GM21723 (cell line): ENCODE measurements at regions not wholly inside any gene's neighbourhood (a gene's known extent, or its start where the extent isn't known, plus 50 kb on each side); places are given as distances from the start of the nearest gene placed in this dataset.

ENCODE experiments used
- ATAC-seq: cut with Tn5 transposase; IDR thresholded peaks from one replicate; pipeline ENCODE4 v1.9.1; 2021; ENCODE audit warnings: mild to moderate bottlenecking, moderate library complexity; ENCODE audit not compliant: unreplicated experiment

DNA sequence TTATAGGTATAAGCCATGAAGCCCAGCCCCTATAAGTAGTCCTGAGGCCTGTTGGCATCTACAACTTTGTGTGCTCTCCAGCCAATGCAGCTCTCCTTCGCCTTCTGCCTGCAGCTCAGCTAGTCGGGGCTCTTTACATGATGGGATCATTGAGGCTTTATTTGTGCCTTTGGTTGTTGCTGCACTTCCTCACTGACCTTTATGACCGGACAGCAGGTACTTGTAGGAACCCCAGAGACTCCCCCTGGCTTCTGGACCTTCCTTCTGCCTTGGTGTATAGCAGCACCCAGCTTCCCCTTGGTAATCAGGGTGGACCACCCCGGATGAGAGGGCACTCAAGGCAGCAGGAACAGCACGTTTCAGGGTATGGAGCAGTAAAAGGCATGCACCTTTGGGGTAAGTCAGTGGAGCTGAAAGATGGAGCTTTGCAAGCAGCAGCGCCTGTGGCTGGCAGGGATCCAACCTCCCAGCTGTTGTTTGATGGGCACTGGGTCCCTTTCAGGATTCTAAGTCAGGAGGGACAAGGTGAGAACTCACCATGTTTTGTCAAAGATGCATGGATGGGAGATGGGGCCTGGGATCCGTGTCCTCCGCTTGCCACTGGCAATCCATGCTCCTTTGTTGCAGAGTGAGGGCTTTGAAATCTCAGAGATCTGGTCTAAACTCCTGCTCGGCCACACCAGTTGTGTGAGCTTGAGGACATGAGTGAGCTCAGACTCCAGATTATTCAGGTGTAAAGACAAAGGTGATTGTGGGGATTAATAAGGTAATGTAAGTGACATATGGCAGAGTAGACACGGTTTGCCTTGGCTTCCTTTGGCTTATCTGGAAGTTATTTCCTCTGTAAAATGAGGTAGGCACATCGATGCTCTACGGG lies 65.1 kb upstream of the KLF13 start:
- no peak for ATAC-seq

DNA sequence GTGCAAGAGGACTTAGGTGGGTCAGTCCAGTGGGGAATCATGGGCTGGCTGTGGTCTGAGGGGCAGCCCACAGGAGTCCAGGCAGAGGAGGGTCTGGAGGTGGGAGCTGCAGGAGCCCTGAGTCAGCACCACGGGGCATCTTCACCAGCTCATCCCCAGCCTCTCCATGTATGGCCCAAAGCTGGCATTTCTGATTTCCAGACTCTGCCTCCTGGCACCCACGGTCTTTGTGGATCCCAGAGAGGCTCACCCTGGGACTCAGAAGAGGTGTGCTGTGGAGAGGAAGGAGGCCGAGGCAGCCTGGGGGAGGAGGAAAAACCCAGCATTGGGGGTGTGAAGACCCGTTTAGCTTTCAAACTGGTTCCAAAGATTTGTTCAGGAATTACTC lies 64.5 kb upstream of the KLF13 start:
- no peak for ATAC-seq

DNA sequence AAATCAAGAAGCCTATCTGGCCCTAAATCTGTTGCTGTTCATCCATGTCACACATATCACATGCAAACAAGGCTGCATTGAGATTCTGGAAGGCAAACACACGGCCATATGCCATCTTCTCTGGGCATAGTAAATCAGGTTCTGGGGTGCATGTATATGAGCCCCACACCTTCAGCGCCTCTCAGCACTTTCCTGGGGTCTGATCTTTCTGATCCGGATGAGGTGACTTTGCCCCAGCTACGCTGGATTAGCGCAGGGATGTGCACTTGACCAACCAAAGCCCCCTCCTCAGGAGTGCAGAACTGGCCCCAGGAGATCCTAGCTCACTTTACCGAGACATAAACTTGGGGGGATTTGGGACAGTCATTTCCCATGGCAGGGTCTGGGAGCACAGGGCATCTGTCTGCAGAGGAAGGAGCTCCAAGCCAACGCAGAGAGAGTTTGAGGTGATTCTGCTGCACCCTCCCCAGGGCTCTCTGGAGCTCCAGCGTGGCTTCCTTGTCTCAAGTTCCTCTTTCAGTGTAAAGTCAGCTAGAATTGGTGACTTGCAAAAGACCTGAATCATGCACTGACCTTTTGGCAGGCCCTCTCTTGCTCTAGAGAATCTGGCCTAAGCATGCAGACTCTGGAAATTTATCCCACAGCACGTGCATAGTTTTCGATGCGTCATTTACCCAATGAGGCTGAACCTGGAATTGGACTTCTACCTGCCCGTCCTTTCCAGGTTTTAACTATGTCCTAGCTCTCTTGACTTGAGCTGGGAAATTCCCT lies 63.5 kb upstream of the KLF13 start:
- ATAC-seq, result peak; percentile 38

DNA sequence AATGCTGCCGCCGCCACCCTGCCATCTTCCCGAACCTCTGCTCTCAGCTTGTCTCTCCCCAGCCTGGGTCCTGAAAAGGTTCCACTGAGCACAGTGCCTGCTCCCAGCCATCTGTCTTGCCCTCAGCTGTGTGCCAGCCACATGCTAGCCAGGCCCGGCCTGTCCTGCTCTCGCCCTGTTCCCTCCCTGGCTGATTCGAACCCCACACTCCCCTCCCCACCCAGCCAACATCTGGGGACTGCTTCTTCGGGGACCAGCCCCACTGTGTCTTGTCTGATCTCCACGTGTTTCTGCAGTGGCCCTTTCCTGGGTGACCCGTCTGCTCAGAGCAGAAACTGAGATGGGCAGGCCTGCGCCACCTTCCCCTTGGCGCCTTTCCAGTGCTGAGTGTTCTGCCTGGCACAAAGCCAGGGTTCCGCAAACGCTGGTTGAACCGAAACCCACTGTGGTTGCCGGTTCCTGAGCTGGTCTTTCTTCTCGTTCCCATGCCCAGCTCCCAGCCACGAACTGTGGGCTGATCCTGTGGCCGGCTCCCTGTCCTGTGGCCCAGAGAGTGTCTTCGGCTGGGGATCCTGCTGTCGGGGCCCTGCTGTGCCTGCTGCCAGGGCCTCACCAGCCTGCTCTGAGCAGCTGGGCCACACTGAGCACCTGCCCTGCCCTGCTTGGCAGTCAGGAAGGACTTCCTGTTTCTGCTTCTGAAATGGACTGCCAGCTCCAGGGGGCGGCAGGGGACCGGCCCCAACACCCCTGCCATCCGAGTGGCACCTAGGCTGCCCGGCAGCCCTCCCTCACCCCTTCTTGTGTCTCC lies 62.7 kb upstream of the KLF13 start:
- ATAC-seq, result no peak

DNA sequence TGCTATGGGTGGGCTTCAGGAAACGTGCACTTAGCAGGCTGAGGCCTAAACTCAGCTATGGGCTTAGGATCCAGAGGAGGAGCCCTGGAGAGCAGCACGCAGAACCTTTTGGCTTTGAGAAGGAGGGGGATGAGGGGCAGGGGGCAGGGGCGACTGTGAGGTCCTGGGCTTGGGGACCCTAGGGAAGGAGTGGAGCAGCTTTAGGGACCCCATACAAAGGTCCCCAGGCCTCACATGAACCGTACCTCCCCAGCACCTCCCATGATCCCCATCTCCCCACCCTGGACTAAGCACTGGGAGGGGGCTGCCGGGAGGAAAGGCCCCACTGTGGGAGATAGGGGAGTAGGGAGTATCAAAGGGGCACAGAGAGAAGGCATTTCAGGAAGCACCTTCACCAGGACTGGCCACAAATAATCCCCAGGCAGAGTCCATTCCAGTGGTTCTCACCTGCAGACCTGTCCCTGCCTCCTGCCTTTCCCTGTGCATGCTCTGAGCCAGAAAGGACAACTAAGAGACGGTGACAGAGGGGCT lies 62.0 kb upstream of the KLF13 start:
- ATAC-seq, result no peak

DNA sequence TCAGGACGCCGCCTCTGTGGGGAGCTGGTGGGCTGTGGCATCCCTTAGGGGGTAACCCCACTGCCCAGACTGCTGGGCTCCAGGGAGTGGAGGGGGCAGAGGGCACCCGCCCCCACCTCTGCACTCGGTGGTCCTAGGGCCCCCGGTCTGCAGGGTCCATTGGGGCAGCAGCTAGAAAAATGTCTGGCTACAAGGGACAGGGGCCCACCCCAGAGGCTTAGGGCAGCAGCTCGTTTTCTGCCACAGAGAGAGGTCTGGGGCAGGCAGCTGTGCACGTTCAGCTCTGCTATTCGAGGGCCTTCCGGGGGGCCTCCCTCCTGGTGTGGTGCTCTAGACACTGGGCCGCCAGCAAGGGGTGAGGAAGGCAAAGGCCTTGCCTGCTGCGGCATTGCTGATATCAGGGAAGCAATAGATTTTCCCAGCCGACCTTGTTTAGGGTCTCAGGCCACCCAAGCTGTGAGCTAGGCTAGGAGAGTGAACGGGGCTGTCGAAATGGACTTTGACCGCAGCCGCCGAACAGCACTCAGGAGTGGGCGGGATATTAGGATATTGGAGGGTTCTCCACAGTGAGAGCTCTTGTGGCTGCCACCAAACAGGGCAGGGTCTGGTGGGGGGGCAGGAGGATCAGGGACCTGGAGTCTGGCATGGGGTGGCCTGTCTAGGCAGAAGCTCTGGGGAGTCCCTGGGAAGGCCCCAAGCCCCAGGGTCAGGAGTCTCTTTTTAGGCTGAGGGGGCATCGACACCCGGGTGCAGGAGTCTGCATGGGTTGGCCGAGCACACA lies 61.4 kb upstream of the KLF13 start:
- peak; percentile 3 for ATAC-seq

DNA sequence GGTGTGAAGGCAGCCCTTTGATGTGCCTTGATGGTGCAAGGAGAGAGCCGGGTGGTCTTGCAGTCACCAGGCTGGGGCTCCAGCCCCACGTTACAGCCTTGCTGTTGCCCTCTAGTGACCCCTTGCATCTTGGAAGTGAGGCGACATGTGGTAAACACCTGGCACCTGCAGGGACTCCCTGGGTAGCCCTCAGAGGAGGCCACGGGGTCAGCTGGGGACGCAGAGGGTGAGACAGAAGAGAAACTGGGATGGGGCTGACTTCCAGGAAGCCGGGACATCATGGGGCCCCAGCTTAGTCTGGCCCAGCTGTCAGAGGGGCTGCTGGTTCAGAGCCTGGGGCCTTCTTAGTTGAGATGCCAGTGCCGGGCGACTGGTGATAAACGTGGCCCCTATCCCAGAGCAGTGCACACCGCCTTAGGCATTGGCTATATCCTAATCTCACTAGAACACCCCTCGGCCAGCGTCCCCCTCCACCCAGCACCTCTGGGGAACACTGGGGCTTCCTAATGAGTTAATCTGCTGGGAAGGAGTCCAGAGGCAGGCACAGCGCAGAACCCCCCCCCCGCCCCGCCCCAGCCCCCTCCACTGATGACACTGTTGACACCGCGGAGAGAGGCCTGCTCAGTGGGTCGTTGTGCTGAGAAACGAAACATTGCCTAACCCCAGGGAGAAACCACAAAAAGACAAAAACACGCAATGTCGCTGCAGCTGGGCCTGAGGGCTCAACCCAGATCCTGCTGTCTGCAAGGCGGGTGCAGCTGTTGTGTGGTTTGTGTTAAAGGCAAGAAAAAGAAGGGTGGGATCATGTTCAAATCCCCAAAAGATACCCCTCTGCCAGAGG lies 60.5 kb upstream of the KLF13 start:
- ATAC-seq, result peak; percentile 53

DNA sequence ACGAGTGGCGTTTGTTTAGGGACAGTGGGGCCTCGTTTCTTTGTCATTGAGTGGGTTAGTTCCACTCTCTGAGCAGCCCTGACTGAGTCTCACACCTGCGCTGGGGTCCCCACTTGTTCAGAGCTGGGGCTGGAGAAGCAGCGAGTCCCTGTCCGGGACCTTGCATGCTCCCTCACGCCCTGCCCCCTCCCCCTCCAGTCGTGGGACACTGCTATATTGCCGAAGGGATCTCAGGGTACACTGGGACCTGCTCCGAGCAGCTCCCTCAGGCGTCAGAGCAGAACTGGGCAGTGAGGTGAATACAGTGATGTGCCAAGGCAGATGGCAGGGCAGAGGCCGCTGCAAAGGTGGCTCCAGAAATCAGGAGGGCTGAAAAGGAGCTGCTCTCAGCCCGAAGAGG lies 59.9 kb upstream of the KLF13 start:
- ATAC-seq, result peak; percentile 14

DNA sequence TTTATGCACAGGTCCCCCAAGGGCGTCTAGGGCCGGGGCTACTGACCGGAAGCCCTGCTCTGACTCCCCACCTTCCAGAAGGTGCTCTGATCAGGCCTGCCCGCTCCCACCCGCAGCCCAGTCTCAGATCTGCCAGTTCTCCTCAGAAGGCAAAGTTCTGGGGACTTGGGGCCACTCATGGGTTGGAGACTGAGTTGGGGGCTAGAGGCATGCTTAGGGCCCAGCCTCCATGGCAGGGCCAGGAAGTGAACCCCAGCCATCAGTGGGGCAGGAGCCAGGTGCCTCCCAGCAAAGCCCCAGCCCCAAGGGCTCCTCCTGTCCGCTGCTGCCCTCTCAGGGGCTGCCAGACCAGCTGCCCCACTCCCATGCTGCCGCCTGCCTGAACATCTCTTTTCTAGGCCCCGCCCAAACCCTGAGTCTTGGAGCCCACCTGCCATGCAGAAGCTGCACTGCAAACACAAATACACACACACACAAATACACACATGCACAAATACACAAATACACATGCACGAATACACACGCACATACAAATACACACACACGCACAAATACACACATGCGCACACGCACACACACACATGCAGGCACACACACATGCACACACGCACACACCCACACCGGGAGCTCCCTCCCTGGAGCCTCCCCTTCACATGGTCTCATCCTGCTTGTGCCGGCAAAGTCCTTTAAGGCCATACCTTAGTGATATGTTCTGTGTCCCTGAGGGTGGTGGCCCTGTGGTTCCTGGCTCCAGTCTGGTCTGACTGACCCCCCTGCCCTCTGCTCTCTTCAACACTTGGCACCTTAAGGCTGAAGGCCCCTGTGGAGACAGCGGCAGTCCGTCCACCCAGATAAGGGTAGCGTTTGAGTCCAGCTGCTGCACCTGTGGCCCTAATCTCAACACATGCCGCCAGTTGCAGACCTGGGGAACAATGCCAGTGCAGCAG lies 59.2 kb upstream of the KLF13 start:
- no peak for ATAC-seq

DNA sequence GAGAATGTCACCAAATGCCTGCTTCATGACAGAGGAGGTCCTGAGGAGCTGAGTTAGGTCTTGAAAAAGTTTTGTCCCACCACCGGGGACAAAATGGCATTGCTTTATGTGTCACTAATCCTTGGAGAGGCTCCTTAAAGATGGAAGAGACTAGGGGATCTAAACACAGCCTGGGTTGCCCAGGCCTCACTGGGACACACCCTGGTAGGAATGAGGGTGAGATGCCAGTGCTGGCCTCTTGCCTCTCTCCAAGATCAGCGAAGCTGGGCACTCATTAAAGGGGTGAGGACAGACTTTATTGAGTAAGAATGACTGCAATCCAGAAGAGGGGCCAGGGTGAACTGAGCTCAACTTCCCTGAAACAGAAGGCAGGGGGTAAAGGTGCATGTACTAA lies 58.5 kb upstream of the KLF13 start:
- no peak for ATAC-seq

DNA sequence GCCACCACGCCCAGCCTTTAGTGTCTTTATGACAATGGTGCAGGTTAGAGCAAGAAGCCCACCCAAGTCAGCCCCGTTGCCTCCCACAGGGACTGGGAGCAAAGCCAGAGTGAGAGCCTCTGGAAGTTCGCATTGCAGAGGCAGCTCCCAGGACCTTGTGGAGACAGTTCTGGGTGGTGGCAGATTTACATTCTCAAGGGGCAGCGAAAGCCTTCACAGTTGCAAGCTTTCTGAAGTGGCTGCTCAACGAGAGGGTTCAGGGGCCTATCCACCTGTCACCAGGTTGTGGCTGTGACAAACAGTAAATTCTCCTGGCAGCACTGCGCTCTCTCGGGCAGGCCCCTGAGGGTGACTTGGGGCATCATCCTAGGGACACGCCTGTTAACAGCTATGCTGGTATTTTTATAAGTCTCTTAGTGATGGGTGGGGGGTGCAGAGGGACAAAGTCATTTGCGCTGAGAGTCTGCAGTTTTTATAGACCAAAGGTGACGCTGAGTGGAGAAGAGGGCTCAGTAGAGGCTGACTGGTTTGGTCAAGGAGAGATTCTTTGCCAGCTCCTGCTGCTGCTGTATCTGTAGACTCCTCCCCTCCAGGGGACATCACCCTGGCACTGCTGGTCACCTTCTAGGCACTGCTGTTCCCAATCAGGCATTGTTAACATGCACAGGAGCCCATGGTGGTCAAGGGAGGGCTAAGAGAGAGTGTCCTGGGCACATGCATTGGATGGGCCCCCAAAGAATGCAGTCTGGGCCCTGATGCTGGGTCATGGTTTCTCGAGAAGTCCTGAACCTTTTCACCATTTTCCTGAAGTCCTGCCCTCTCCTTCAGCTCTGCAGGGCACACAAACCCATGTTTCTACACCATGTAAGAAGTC lies 57.5 kb upstream of the KLF13 start:
- no peak for ATAC-seq

DNA sequence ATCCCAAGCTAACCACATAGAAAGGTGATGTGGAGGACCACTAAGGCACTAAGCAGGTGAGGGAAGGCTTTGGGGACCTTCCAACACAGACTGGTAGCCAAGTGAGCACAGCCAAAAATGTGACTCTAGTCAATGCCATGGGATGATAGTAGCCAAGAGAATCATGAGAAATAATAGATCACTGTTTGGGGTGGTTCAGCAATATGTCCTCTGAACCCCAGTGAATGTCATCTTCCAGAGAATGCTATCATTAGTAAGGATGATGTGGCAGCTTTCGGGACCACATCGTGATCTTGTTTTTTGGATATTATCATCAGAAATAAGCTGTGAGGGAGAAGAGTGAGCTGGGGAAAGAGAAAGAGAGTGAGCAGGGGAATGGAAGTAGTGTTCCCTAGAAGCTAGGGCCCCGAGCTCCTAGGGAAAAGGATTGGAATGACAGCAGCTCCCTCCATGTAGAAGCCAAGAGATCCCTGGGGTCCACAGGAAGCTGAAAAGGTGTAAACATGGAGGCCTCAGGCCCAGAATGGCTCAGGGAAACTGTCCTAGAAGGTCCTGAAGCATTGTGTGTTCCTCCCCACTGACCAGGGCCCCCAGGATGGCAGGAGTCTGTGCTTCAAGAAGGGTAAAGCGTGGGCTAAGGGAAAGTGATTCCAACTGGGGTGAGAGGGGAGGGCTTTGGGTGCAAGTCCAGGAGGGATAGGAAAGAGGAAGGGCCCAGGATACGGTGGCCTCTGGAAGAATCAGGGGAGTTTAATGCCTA lies 56.6 kb upstream of the KLF13 start:
- ATAC-seq, result no peak

DNA sequence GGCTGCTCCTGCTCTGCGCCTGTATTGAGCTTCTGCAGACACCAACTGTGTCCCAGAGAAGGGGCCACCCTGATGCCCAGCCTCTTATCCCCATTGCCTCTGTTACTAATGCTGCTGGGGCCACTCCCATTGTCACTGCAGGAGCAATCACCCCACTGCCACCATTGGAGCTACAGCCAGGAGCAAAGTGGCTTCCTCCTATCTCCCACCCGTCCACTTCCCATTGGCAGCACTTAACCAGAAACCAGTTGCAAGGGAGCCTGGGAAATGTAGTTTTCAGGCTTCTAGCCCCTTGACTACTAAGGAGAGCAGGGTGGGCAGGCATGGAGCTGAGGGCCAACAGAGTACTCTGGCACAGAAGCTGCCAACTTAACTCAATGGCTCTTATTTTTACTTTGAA lies 55.9 kb upstream of the KLF13 start:
- no peak for ATAC-seq

DNA sequence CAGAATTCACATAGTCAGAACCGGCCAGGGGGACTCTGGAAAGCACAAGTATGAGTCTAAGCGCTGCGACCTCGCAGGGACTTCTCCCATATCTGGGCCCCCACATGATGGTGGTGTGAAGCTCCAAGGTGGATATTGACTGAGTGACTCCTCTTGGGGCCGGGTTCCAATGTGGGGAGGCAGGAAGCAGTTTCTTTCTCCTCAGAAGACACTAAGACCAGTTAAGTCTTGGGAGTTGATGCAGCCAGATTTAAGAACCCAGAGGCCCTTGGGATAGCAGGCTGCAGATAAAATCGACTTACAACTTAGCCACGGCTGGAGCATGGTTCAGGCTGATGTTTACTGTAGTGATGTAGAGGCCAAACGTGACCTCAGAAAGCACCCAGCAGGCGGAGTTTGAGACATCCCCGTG lies 55.4 kb upstream of the KLF13 start:
- no peak for ATAC-seq

DNA sequence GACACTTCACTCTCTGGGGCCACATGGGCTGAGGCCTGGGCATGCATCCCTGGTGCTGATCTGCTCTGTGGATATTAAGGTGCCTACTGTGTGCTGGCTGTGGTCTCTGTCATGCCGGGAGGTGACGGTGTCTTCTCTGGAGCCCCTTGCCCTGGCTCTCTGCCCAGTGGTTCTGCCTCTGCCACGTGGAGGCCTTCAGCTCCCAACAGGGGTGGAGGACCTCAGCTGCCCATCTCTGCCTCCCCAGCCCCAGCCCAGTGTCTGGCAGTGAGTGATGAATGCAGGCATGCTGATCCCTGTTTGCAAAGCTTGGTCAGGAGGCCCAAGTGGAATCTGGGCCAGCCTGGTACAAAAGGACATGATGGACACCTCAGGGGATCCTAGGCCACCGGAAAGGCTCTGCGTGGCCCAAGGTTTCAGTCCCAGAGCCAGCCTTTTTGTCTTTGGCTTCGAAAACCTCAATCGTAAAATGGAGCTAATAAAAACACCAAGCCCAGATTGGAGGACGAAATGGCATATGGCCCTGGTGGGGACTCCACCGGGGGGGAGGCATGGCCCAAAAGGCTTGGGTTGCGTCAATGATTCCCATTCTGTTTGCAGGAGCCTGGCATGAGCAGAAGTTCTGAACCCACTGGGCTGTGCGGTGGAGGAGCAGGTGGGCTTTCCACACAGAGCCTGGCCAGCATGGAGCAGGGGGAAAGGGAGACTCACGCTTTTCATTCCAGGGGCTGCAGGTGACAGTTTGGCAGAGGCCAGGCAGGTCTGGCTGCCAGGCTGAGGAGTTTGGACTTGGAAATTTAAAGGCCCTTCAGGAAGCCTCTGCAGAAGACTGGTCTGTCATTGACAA lies 54.7 kb upstream of the KLF13 start:
- ATAC-seq, result no peak
